Mammary epithelial cell (primary cell): ENCODE measurements at regions not wholly inside any gene's neighbourhood (a gene's known extent, or its start where the extent isn't known, plus 50 kb on each side); places are given as distances from the start of the nearest gene placed in this dataset.

Experiments used
- EZH2 ChIP-seq: IDR thresholded peaks from 2 replicates; pipeline ENCODE4 v1.6.1; 2012; ENCODE audit warnings: low read length, inconsistent platforms, borderline replicate concordance
- TF ChIP-seq, protein P1 (sequence below), 2 donors: IDR thresholded peaks in 1 of 2; conservative IDR thresholded peaks in 1 of 2; 2 replicates each; pipeline ENCODE4 v1.5.1; 2011 to 2012; ENCODE audit warnings: inconsistent platforms in 2 of 2, low read length in 2 of 2, mild to moderate bottlenecking in 2 of 2, control low read depth in 1 of 2, low read depth in 1 of 2; ENCODE audit not compliant: insufficient read depth in 1 of 2; ENCODE audit errors: extremely low read depth in 1 of 2

DNA sequence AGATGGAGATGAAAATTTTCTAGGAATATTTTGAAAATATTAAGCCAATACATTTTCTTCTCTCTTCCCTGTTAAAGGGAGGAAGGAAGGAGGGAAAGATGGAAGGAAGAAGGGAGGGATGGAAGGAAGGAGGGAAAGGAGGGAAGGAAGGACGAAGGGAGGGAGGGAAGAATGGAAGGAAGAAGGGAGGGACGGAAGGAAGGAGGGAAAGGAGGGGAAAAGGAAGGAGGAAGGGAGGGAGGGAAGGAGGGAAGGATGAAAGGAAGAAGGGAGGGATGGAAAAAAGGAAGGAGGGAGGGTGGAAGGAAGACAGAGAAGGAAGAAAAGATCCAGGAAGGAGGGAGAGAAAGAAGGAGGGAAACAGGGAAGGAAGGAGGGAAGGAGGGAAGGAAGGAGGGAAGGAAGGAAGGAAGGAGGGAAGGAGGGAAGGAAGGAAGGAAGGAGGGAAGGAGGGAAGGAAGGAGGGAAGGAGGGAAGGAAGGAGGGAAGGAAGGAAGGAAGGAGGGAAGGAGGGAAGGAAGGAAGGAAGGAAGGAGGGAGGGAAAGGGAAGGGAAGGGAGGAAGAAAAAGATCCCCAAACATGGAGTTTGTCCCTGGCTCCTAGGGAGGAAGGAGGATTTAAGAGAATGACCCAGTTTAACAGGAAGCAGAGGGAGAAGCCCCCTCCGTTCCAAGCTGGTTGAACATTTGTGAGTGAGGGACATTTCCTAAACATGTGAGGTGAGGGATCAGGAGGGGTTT, 70.3 kb upstream of the NEURL1B start:
- TF ChIP-seq, protein P1, sequence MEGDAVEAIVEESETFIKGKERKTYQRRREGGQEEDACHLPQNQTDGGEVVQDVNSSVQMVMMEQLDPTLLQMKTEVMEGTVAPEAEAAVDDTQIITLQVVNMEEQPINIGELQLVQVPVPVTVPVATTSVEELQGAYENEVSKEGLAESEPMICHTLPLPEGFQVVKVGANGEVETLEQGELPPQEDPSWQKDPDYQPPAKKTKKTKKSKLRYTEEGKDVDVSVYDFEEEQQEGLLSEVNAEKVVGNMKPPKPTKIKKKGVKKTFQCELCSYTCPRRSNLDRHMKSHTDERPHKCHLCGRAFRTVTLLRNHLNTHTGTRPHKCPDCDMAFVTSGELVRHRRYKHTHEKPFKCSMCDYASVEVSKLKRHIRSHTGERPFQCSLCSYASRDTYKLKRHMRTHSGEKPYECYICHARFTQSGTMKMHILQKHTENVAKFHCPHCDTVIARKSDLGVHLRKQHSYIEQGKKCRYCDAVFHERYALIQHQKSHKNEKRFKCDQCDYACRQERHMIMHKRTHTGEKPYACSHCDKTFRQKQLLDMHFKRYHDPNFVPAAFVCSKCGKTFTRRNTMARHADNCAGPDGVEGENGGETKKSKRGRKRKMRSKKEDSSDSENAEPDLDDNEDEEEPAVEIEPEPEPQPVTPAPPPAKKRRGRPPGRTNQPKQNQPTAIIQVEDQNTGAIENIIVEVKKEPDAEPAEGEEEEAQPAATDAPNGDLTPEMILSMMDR (conservative IDR thresholded peaks at IDR 0.05 in 1 of 2, IDR thresholded peaks at IDR 0.05 in 1 of 2; ENCODE audit: extremely low read depth in 1 of 2, insufficient read depth in 1 of 2, low read depth in 1 of 2, low read length in 2 of 2) = no peak
- no peak for TF ChIP-seq EZH2
